ENCODE measurements at regions not wholly inside any gene's neighbourhood (a gene's known extent, or its start where the extent isn't known, plus 50 kb on each side); places are given as distances from the start of the nearest gene placed in this dataset.

- no peak overlapping the region for H3K4me3 Mint-ChIP-seq
- H3K36me3 Mint-ChIP-seq: no peaks in the 10 kb centered on the region
- H3K27me3 Mint-ChIP-seq: peaks cover 4% of the 10 kb centered on the region
- H3K9me3 Mint-ChIP-seq: no peaks in the 10 kb centered on the region
- H3K27ac Mint-ChIP-seq: no peak overlapping the region
- H3K4me1 Mint-ChIP-seq: no peaks in the 10 kb centered on the region
These were observed 50.8 kb upstream of the KLHL13 start for GRCh38 chrX:118167361-118167760.

GRCh38 chrX:118171356-118171755 is 54.7 kb upstream of the KLHL13 start:
- no peak overlapping the region for H3K27ac Mint-ChIP-seq
- H3K4me1 Mint-ChIP-seq: no peaks in the 10 kb centered on the region
- no peaks in the 10 kb centered on the region for H3K36me3 Mint-ChIP-seq
- H3K9me3 Mint-ChIP-seq: no peaks in the 10 kb centered on the region
- H3K27me3 Mint-ChIP-seq: peaks cover 3% of the 10 kb centered on the region
- H3K4me3 Mint-ChIP-seq: no peak overlapping the region

- no peaks in the 10 kb centered on the region for H3K9me3 Mint-ChIP-seq
- no peak overlapping the region for H3K4me3 Mint-ChIP-seq
- H3K4me1 Mint-ChIP-seq: no peaks in the 10 kb centered on the region
- H3K27ac Mint-ChIP-seq: no peak overlapping the region
- H3K36me3 Mint-ChIP-seq: no peaks in the 10 kb centered on the region
- no peaks in the 10 kb centered on the region for H3K27me3 Mint-ChIP-seq
These were observed 58.0 kb upstream of the KLHL13 start for GRCh38 chrX:118174516-118175098.

- Mint-ChIP-seq H3K27me3 (no peaks in the 10 kb centered on the region), H3K9me3 (no peaks in the 10 kb centered on the region), H3K27ac (peak overlapping the region in 1 of 3 donors; percentile 42), H3K4me3 (no peak overlapping the region), H3K36me3 (no peaks in the 10 kb centered on the region), H3K4me1 (no peaks in the 10 kb centered on the region)
These were observed 61.1 kb upstream of the KLHL13 start for GRCh38 chrX:118177708-118178107.

GRCh38 chrX:118178450-118178849 is 61.8 kb upstream of the KLHL13 start:
- H3K4me1 Mint-ChIP-seq: no peaks in the 10 kb centered on the region
- peaks cover 0 to 2% (median 0%) of the 10 kb centered on the region in 3 donors for H3K9me3 Mint-ChIP-seq
- no peak overlapping the region for H3K27ac Mint-ChIP-seq
- H3K27me3 Mint-ChIP-seq: no peaks in the 10 kb centered on the region
- H3K4me3 Mint-ChIP-seq: no peak overlapping the region
- H3K36me3 Mint-ChIP-seq: no peaks in the 10 kb centered on the region

- Mint-ChIP-seq H3K36me3 (no peaks in the 10 kb centered on the region), H3K27me3 (no peaks in the 10 kb centered on the region), H3K4me1 (no peaks in the 10 kb centered on the region), H3K9me3 (peaks cover 0 to 7% (median 2%) of the 10 kb centered on the region in 3 donors), H3K4me3 (no peak overlapping the region), H3K27ac (no peak overlapping the region)
These were observed 62.6 kb upstream of the KLHL13 start for GRCh38 chrX:118179161-118179560.

DNA sequence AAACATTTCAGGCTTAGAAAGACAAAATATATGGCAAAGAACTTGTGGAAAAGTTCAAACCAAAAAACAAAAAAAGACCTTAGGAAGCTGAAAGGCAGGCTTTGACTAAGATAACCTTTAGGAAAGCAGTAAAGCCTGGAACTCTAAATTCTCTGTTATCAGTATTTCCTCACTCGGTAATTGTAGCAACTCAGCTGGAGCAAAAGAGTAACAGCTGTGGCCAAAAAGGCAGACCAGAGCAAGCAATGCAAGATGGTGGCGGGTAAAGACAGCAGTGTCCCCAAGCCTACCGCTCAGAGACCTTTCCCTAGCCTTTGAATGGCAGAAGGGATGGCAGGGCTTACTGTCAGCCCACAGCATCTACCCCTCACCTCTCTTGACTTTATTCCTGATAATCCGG is 63.1 kb upstream of the KLHL13 start:
- H3K27ac Mint-ChIP-seq: no peak overlapping the region
- H3K36me3 Mint-ChIP-seq: no peaks in the 10 kb centered on the region
- H3K4me1 Mint-ChIP-seq: no peaks in the 10 kb centered on the region
- peaks cover 0 to 7% (median 2%) of the 10 kb centered on the region in 3 donors for H3K9me3 Mint-ChIP-seq
- H3K4me3 Mint-ChIP-seq: no peak overlapping the region
- no peaks in the 10 kb centered on the region for H3K27me3 Mint-ChIP-seq

- no peaks in the 10 kb centered on the region for H3K27me3 Mint-ChIP-seq
- peaks cover 0 to 7% (median 2%) of the 10 kb centered on the region in 3 donors for H3K9me3 Mint-ChIP-seq
- H3K36me3 Mint-ChIP-seq: no peaks in the 10 kb centered on the region
- no peaks in the 10 kb centered on the region for H3K4me1 Mint-ChIP-seq
- H3K4me3 Mint-ChIP-seq: no peak overlapping the region
- H3K27ac Mint-ChIP-seq: no peak overlapping the region
These were observed 64.4 kb upstream of the KLHL13 start for GRCh38 chrX:118181030-118181429.

GRCh38 chrX:118182025-118182424 is 65.4 kb upstream of the KLHL13 start:
- H3K36me3 Mint-ChIP-seq: no peaks in the 10 kb centered on the region

DNA sequence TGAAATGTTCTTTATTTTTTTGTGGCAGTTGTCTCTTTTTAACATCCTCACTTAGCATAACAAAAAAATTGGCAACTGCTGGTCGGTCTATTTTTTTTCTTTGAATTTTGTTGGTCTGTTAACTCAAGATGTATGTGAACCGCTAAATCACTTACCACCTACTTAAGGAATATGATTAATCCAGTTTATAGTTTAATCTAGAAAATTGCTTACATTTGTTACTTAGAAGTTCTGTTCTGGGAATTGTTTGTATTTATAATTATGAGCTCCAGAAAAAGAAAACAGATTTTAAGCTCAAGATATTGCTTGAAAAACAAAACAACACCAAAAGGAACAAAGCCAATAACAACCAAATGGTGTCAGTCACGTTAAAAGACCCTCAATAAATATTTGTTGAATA is 66.1 kb upstream of the KLHL13 start:
- Mint-ChIP-seq H3K4me1 (no peaks in the 10 kb centered on the region), H3K9me3 (peaks cover 0 to 7% (median 2%) of the 10 kb centered on the region in 3 donors), H3K27ac (no peak overlapping the region), H3K36me3 (no peaks in the 10 kb centered on the region), H3K27me3 (no peaks in the 10 kb centered on the region), H3K4me3 (no peak overlapping the region)

More at GRCh38 chrX:118182025-118182424, 65.4 kb upstream of the KLHL13 start:
- no peaks in the 10 kb centered on the region for H3K27me3 Mint-ChIP-seq
- H3K4me3 Mint-ChIP-seq: no peak overlapping the region
- no peaks in the 10 kb centered on the region for H3K4me1 Mint-ChIP-seq
- H3K27ac Mint-ChIP-seq: no peak overlapping the region
- H3K9me3 Mint-ChIP-seq: peaks cover 0 to 7% (median 2%) of the 10 kb centered on the region in 3 donors

- Mint-ChIP-seq H3K4me1 (no peaks in the 10 kb centered on the region), H3K36me3 (no peaks in the 10 kb centered on the region), H3K4me3 (no peak overlapping the region), H3K9me3 (peaks cover 0 to 7% (median 2%) of the 10 kb centered on the region in 3 donors), H3K27ac (no peak overlapping the region), H3K27me3 (peaks cover 1% of the 10 kb centered on the region)
These were observed 67.0 kb upstream of the KLHL13 start for GRCh38 chrX:118183606-118184005.

DNA sequence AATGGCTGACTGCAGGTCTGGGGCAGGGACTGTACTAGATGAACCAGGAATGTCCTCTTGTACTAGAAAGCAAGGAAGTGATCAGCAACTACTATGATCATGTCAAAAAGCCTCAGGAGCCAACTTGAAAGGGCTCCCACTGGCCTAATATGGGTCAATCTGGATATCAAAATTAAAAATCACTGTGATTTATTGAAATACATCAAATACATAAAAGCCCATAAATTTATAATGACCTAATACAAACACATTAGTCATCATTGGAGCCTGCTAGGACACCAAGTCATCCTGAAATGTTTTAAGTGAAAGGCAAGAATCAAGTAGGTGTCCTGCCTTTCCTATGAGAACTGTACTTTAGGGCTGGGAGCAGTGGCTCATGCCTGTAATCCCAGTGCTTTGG is 70.5 kb upstream of the KLHL13 start:
- Mint-ChIP-seq H3K27me3 (peaks cover 5% of the 10 kb centered on the region), H3K4me1 (no peaks in the 10 kb centered on the region), H3K27ac (no peak overlapping the region), H3K4me3 (no peak overlapping the region), H3K9me3 (peaks cover 0 to 7% (median 2%) of the 10 kb centered on the region in 3 donors), H3K36me3 (no peaks in the 10 kb centered on the region)

- Mint-ChIP-seq H3K27ac (no peak overlapping the region), H3K36me3 (no peaks in the 10 kb centered on the region), H3K4me3 (no peak overlapping the region), H3K4me1 (no peaks in the 10 kb centered on the region), H3K27me3 (peaks cover 5% of the 10 kb centered on the region), H3K9me3 (peaks cover 0 to 2% (median 0%) of the 10 kb centered on the region in 3 donors)
These were observed 72.4 kb upstream of the KLHL13 start for GRCh38 chrX:118189000-118189399.

DNA sequence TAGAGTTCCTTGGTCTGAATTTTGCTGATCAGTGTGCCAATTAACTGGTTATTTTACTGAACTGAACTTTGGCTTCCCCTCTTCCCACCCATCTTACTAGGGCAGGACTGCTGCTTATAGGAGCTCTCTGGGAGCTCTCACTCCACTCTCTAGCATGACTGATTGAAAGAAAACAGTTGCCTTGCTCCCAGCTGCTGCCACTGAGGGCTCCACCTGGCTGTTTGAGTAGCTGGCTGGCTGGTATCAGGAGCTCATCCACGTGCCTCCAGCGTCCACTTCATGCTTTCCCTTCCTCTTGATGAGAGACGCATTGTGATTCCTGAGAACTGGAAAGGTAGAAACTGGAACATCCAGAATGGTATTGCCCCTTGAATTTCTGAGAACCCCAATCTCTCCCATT is 73.0 kb upstream of the KLHL13 start:
- H3K27me3 Mint-ChIP-seq: peaks cover 5% of the 10 kb centered on the region

GRCh38 chrX:118197730-118198129 is 81.1 kb upstream of the KLHL13 start:
- no peak overlapping the region for H3K4me3 Mint-ChIP-seq
- H3K27me3 Mint-ChIP-seq: no peaks in the 10 kb centered on the region
- H3K36me3 Mint-ChIP-seq: no peaks in the 10 kb centered on the region
- no peaks in the 10 kb centered on the region for H3K4me1 Mint-ChIP-seq
- H3K27ac Mint-ChIP-seq: no peak overlapping the region
- peaks cover 0 to 3% (median 0%) of the 10 kb centered on the region in 3 donors for H3K9me3 Mint-ChIP-seq

More for the DNA sequence above, 73.0 kb upstream of the KLHL13 start:
- no peak overlapping the region for H3K4me3 Mint-ChIP-seq
- no peak overlapping the region for H3K27ac Mint-ChIP-seq
- H3K36me3 Mint-ChIP-seq: no peaks in the 10 kb centered on the region
- no peaks in the 10 kb centered on the region for H3K9me3 Mint-ChIP-seq
- no peaks in the 10 kb centered on the region for H3K4me1 Mint-ChIP-seq

GRCh38 chrX:118198577-118198976 is 82.0 kb upstream of the KLHL13 start:
- Mint-ChIP-seq H3K9me3 (peaks cover 0 to 3% (median 0%) of the 10 kb centered on the region in 3 donors), H3K4me3 (no peak overlapping the region), H3K4me1 (no peaks in the 10 kb centered on the region), H3K36me3 (no peaks in the 10 kb centered on the region), H3K27ac (no peak overlapping the region), H3K27me3 (peaks cover 2% of the 10 kb centered on the region)

All from IgD-negative memory B cell (primary cell).